ENCODE measurements at regions not wholly inside any gene's neighbourhood (a gene's known extent, or its start where the extent isn't known, plus 50 kb on each side); places are given as distances from the start of the nearest gene placed in this dataset.

DNA sequence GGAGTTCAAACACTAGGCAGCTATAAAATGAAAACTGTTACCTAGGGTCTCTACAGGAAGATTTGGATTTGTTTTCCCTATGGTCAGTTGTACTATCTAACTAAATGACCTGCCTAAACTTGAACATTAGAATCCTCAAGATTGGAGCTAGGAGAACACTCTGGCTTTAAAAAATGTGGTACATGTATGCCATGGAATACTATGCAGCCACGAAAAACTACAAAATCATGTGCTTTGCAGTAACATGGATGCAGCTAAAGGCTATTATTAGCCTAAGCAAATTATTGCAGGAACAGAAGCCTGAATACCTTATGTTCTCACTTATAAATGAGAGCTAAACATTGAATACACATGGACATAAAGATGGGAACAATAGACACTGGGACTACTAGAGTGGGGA lies 87.1 kb upstream of the MAGI2 start:
- Histone ChIP-seq H3K9me3 (ENCODE audit: control insufficient read depth, low read length) (no peaks in the 10 kb centered on the region), H3K36me3 (ENCODE audit: control insufficient read depth, insufficient read depth, low read length, severe bottlenecking) (no peaks in the 10 kb centered on the region), H3K4me3 (ENCODE audit: low read length) (no peak overlapping the region), H3K27me3 (replicated peaks; ENCODE audit: control insufficient read depth, insufficient read depth, low read length) (no peaks in the 10 kb centered on the region), H3K9ac (ENCODE audit: low read length) (no peak overlapping the region), H3K4me1 (ENCODE audit: control insufficient read depth, insufficient read depth, low read length) (no peaks in the 10 kb centered on the region)
- DNase-seq (ENCODE audit: low read depth), result no peak

DNA sequence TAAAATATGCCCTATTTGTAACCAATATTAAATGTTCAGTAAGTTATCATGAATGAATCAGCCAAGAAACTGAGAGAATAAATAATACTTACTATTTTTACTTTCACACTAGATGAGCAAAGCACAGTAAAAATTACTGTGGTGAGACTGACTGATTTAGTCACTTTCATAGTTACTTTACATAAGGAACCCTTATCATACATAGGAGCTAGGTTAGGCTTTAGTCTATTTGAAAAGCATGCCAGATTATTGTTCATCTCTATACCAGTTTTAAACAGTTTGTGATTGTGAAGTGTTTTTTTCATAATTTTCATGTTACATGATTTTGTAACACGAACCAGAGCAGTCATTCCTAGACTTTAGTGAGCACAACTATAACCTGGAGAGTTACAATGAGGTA lies 80.7 kb upstream of the MAGI2 start:
- Histone ChIP-seq H3K4me3 (ENCODE audit: low read length) (no peak overlapping the region), H3K36me3 (ENCODE audit: control insufficient read depth, insufficient read depth, low read length, severe bottlenecking) (no peaks in the 10 kb centered on the region), H3K27me3 (replicated peaks; ENCODE audit: control insufficient read depth, insufficient read depth, low read length) (no peaks in the 10 kb centered on the region), H3K9ac (ENCODE audit: low read length) (no peak overlapping the region), H3K9me3 (ENCODE audit: control insufficient read depth, low read length) (no peaks in the 10 kb centered on the region), H3K4me1 (ENCODE audit: control insufficient read depth, insufficient read depth, low read length) (peaks cover 25% of the 10 kb centered on the region)
- DNase-seq (ENCODE audit: low read depth), result no peak

DNA sequence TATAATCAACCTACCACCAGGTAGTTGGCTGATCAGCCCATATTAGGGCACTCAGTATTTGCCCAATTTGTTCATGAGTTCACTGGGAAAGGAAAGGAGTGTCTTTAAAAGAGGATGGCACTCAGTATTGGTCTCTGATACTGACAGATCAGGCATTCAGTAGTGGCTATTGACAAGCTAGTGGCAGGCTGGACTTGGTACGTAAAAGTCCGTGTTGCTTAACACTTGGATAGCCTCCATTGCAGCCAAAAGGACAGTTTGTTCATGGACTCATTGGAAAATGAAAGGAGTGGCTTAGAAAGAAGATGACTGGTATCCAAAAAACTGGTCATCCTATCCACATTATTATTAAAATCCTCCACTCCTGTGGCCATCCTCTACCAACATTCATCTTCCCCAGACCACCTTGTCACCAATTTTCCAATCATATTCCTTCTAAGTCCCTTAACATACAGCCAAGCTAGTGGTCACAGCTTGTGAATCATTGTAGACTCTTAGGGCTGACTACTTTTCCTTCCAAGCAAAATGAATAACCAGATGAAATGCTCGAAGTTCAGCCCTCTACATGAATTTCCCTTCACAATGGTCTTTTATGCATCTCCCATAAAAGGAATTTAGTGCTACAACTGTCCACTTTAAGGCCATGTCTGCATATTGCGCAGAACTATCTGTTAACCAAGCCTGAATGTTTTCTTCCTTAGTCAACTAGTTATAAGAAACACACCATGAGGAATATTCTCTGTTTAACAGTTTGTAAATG lies 78.6 kb upstream of the MAGI2 start:
- Histone ChIP-seq H3K4me1 (ENCODE audit: control insufficient read depth, insufficient read depth, low read length) (peaks cover 25% of the 10 kb centered on the region), H3K9ac (ENCODE audit: low read length) (no peak overlapping the region), H3K27me3 (replicated peaks; ENCODE audit: control insufficient read depth, insufficient read depth, low read length) (no peaks in the 10 kb centered on the region), H3K36me3 (ENCODE audit: control insufficient read depth, insufficient read depth, low read length, severe bottlenecking) (no peaks in the 10 kb centered on the region), H3K4me3 (ENCODE audit: low read length) (no peak overlapping the region), H3K9me3 (ENCODE audit: control insufficient read depth, low read length) (no peaks in the 10 kb centered on the region)
- DNase-seq (ENCODE audit: low read depth), result no peak

DNA sequence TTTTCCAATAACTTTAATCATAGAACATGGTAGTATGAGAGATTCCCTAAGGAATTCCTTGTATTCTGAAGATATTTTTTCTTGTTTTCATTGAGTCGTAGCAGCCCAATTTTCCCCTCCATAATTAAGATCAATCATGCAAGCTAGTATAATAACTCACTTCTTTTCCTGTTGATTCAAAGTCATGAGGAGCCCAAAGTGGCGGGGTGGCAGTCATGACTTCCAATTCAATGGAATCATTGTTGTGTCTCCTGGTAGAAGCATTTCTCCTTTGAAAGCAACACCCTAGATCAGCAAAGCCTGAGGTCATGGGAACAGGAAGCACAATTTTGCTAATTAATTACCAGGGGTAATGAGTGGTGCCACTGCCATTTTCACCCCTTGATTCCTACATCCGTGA lies 77.6 kb upstream of the MAGI2 start:
- no peaks in the 10 kb centered on the region for H3K9me3 ChIP-seq (ENCODE audit: control insufficient read depth, low read length)
- no peak for DNase-seq (ENCODE audit: low read depth)
- peaks cover 25% of the 10 kb centered on the region for H3K4me1 ChIP-seq (ENCODE audit: control insufficient read depth, insufficient read depth, low read length)

DNA sequence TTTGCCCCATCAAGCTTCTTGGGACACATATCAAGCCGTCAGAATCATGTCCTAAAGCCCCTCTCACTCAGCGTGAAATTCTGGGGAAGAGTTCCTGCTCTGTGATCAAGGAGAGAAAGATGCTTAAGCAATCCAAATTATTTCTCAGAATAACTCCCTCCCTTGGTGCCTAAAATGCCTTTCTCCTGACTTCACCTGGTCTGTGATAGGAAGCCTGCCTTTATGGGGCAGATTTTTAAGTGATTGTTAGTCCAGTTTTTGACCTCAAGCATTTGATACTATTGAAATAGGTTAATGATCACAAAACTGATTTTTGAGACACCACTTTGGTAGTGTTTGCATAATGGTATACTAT lies 76.4 kb upstream of the MAGI2 start:
- H3K4me3 ChIP-seq (ENCODE audit: low read length), result peak overlapping the region; percentile 26
- H3K9me3 ChIP-seq (ENCODE audit: control insufficient read depth, low read length), result no peaks in the 10 kb centered on the region
- no peaks in the 10 kb centered on the region for H3K27me3 ChIP-seq (replicated peaks; ENCODE audit: control insufficient read depth, insufficient read depth, low read length)
- no peak for DNase-seq (ENCODE audit: low read depth)
- no peaks in the 10 kb centered on the region for H3K36me3 ChIP-seq (ENCODE audit: control insufficient read depth, insufficient read depth, low read length, severe bottlenecking)
- peaks cover 25% of the 10 kb centered on the region for H3K4me1 ChIP-seq (ENCODE audit: control insufficient read depth, insufficient read depth, low read length)
- H3K9ac ChIP-seq (ENCODE audit: low read length), result no peak overlapping the region

More for the DNA sequence above, 77.6 kb upstream of the MAGI2 start:
- no peak overlapping the region for H3K4me3 ChIP-seq (ENCODE audit: low read length)
- H3K9ac ChIP-seq (ENCODE audit: low read length), result no peak overlapping the region
- no peaks in the 10 kb centered on the region for H3K36me3 ChIP-seq (ENCODE audit: control insufficient read depth, insufficient read depth, low read length, severe bottlenecking)
- no peaks in the 10 kb centered on the region for H3K27me3 ChIP-seq (replicated peaks; ENCODE audit: control insufficient read depth, insufficient read depth, low read length)

DNA sequence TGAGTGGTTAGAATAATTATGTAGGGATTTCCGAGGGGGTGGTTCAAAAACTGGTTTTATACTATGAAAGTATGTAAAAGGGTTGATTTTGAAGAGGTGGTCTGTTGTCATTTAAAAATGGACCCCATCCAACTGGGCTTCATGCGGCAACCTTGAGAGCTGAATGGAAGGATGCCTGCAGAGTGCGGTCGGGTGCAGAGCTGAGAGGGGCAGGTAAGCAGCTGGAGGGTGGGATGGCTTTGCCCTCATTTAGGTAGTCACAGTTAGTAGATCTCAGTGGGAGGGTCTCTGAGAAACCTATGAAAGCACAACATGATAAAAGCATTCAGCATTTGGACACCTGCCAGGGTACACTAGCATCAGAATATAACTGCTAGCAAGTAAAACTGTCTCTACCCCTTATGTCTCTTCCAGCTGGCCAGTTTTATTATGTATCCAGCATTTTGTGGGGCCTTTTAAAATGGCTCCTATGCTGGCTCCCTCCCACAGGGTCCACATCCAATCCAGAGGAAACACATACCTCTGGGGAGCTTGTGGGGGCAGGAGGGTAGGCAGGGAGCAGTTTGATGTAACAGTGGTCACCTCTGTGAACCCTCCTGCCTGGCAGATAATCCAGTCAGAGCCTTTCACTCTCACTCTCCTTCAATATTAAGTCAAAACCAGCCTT lies 75.9 kb upstream of the MAGI2 start:
- H3K4me1 ChIP-seq (ENCODE audit: control insufficient read depth, insufficient read depth, low read length), result peaks cover 25% of the 10 kb centered on the region
- no peak overlapping the region for H3K9ac ChIP-seq (ENCODE audit: low read length)
- DNase-seq (ENCODE audit: low read depth), result no peak
- no peaks in the 10 kb centered on the region for H3K36me3 ChIP-seq (ENCODE audit: control insufficient read depth, insufficient read depth, low read length, severe bottlenecking)
- H3K4me3 ChIP-seq (ENCODE audit: low read length), result peak overlapping the region; percentile 26
- H3K27me3 ChIP-seq (replicated peaks; ENCODE audit: control insufficient read depth, insufficient read depth, low read length), result no peaks in the 10 kb centered on the region
- H3K9me3 ChIP-seq (ENCODE audit: control insufficient read depth, low read length), result no peaks in the 10 kb centered on the region

DNA sequence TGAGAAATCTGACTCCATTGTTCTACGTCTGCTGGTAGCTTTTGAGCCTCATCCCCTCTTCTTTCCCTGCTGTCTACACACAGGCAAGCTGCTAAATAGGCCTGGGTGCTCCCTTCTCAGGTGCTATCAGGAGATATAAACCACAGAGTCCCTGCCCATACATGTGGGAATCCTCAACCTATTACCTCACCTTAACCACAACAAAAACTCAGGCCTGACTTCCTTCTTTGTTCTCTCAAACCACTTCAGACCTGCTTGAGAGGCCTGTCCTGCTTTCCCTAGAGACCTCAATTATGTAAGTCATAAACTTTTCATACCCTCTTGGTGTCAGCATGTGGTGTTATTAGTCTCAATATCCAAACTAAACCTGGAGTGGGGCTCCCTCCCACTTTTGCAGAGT lies 75.0 kb upstream of the MAGI2 start:
- Histone ChIP-seq H3K4me1 (ENCODE audit: control insufficient read depth, insufficient read depth, low read length) (peaks cover 18% of the 10 kb centered on the region), H3K4me3 (ENCODE audit: low read length) (no peak overlapping the region), H3K9ac (ENCODE audit: low read length) (no peak overlapping the region), H3K36me3 (ENCODE audit: control insufficient read depth, insufficient read depth, low read length, severe bottlenecking) (no peaks in the 10 kb centered on the region), H3K9me3 (ENCODE audit: control insufficient read depth, low read length) (no peaks in the 10 kb centered on the region), H3K27me3 (replicated peaks; ENCODE audit: control insufficient read depth, insufficient read depth, low read length) (no peaks in the 10 kb centered on the region)
- no peak for DNase-seq (ENCODE audit: low read depth)

DNA sequence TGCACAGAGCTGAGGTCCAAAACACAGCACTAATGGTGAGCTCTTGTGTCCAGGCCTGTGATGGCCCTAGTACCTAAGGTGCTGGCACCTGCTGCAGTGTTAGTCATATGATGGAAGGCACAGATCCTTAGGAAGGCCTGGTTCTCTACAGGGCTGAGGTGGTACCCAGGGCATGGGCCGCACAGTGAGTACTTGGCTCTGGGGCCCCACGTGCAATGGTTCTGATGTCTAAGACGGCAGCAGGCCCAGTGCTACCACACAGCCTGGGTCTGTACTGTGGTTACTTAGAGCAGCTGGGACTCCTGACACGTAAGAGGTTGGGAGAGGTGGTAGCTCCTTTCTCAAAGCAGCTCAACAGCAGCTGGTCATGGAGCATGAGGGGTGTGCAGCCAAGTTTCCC lies 70.6 kb upstream of the MAGI2 start:
- no peak overlapping the region for H3K4me3 ChIP-seq (ENCODE audit: low read length)
- no peaks in the 10 kb centered on the region for H3K4me1 ChIP-seq (ENCODE audit: control insufficient read depth, insufficient read depth, low read length)
- DNase-seq (ENCODE audit: low read depth), result no peak
- no peak overlapping the region for H3K9ac ChIP-seq (ENCODE audit: low read length)
- H3K36me3 ChIP-seq (ENCODE audit: control insufficient read depth, insufficient read depth, low read length, severe bottlenecking), result no peaks in the 10 kb centered on the region
- no peaks in the 10 kb centered on the region for H3K27me3 ChIP-seq (replicated peaks; ENCODE audit: control insufficient read depth, insufficient read depth, low read length)
- no peaks in the 10 kb centered on the region for H3K9me3 ChIP-seq (ENCODE audit: control insufficient read depth, low read length)

DNA sequence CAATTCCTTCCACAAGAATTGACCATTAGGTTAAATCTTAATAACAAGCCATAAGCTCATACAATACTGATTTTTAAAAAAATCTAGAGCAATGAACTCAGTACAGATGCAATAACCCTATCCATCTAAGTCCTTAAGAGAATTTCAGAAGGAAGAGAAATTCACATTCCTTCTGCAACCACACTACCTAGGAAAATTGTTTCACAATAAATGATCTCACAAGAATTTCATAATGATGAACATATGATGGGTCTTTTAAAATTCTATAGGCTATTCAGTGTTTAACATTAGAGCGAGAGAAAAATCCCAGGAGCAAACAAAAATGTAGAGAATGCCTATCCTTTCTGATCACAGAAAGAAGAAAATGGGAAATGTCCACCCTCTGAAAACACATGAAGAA lies 70.0 kb upstream of the MAGI2 start:
- DNase-seq (ENCODE audit: low read depth), result peak; percentile 73
- Histone ChIP-seq H3K27me3 (replicated peaks; ENCODE audit: control insufficient read depth, insufficient read depth, low read length) (no peaks in the 10 kb centered on the region), H3K4me1 (ENCODE audit: control insufficient read depth, insufficient read depth, low read length) (no peaks in the 10 kb centered on the region)

DNA sequence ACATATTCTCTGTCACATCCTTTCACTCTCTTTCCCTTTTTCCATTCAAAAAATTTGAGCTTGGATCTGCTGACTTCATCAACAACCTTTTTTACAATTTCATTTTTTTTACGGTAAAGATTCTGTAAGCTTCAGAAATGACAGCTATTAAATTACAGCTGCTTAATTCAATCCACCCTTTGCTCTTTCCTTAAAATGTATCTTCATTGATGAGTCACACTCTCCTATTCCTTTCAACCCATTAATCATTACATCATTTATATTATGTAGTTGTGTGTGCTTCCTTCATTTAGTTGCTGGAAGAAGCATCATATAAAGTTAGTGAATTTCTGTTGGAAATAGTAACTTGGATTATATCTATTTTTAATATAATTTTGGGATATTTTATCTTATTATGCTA lies 67.1 kb upstream of the MAGI2 start:
- Histone ChIP-seq H3K27me3 (replicated peaks; ENCODE audit: control insufficient read depth, insufficient read depth, low read length) (no peaks in the 10 kb centered on the region), H3K4me3 (ENCODE audit: low read length) (no peak overlapping the region)

More for the DNA sequence above, 70.0 kb upstream of the MAGI2 start:
- no peaks in the 10 kb centered on the region for H3K36me3 ChIP-seq (ENCODE audit: control insufficient read depth, insufficient read depth, low read length, severe bottlenecking)
- no peak overlapping the region for H3K9ac ChIP-seq (ENCODE audit: low read length)
- H3K4me3 ChIP-seq (ENCODE audit: low read length), result no peak overlapping the region
- H3K9me3 ChIP-seq (ENCODE audit: control insufficient read depth, low read length), result no peaks in the 10 kb centered on the region

DNA sequence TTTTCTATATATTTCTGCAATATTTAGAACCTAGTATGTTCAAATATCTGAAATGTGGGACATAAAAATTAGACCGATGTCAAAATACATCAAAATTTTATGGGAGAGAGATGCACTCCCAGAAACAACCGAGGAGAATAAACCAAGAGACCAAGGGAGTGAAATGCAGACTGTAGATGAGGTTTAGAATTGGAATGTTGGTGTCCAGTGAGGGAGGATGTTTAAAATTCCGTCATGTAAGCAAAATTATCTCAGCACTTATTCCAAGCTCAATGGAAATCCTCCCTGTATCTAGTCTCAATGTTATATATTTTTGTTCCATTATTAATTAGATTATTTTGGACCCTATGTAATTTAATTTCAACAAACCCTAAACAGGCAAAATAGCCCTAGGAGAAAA lies 61.9 kb upstream of the MAGI2 start:
- Histone ChIP-seq H3K9ac (ENCODE audit: low read length) (no peak overlapping the region), H3K4me3 (ENCODE audit: low read length) (no peak overlapping the region), H3K27me3 (replicated peaks; ENCODE audit: control insufficient read depth, insufficient read depth, low read length) (no peaks in the 10 kb centered on the region), H3K9me3 (ENCODE audit: control insufficient read depth, low read length) (no peaks in the 10 kb centered on the region), H3K4me1 (ENCODE audit: control insufficient read depth, insufficient read depth, low read length) (no peaks in the 10 kb centered on the region), H3K36me3 (ENCODE audit: control insufficient read depth, insufficient read depth, low read length, severe bottlenecking) (no peaks in the 10 kb centered on the region)
- DNase-seq (ENCODE audit: low read depth), result no peak

More for the DNA sequence above, 67.1 kb upstream of the MAGI2 start:
- Histone ChIP-seq H3K9me3 (ENCODE audit: control insufficient read depth, low read length) (no peaks in the 10 kb centered on the region), H3K4me1 (ENCODE audit: control insufficient read depth, insufficient read depth, low read length) (no peaks in the 10 kb centered on the region), H3K36me3 (ENCODE audit: control insufficient read depth, insufficient read depth, low read length, severe bottlenecking) (no peaks in the 10 kb centered on the region), H3K9ac (ENCODE audit: low read length) (no peak overlapping the region)
- DNase-seq (ENCODE audit: low read depth), result no peak
